NCI-H146 treated with DMSO at 0.1 percent for 48 hours (cell line): ENCODE measurements at regions not wholly inside any gene's neighbourhood (a gene's known extent, or its start where the extent isn't known, plus 50 kb on each side); places are given as distances from the start of the nearest gene placed in this dataset.
A peak's percentile ranks its signal among the peaks of the same experiment; 100 is the strongest.

Source experiments
- DNase-seq: peaks from one replicate; lab custom pipeline; 2025; ENCODE audit not compliant: unreplicated experiment; lab: John Stamatoyannopoulos, UW

GRCh38 chr2:121960251-121960650, 204.8 kb downstream of the TSN start:
- DNase-seq: no peak

DNA sequence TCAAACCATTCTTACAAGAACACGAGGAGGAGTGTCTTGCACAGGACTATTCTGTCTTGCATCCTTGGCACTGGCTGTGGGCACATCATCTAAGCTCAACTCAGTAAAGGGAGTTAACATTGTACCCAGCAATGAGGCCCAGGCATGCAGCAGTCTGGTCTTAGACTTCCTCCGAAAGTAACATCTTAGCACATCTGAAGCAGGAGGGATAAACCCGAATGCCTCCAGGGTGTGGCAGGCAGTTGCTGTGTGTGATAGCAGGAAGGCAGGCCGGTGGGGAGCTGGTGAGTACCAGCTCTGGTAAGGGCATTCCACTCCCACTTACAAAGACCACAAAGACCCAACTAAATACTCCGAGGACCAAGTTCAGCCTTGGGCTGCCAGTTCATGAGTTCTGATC, 206.3 kb downstream of the TSN start:
- no peak for DNase-seq

GRCh38 chr2:121965661-121966060, 210.2 kb downstream of the TSN start:
- DNase-seq: no peak

- DNase-seq: no peak
Measured at GRCh38 chr2:121966663-121967062, 211.2 kb downstream of the TSN start.

DNA sequence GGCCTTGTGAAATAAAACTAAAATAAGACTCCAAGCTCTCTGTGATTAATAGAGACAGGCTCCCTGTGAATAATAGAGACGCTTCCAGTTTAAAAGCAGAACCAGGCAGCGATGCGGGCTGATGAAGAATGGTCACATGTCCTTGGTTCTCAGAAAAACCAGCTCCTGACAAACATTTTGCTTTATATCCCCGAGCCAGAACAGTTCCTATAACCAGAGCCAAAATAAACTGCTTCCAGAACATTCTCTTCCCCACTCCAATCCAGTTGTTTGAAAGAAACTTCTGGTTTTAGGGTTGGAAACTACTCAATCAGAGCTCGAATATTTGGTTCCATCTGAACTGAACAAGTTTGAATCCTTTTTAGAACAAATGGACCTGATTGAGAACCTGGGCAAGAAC, 213.7 kb downstream of the TSN start:
- DNase-seq: no peak

DNA sequence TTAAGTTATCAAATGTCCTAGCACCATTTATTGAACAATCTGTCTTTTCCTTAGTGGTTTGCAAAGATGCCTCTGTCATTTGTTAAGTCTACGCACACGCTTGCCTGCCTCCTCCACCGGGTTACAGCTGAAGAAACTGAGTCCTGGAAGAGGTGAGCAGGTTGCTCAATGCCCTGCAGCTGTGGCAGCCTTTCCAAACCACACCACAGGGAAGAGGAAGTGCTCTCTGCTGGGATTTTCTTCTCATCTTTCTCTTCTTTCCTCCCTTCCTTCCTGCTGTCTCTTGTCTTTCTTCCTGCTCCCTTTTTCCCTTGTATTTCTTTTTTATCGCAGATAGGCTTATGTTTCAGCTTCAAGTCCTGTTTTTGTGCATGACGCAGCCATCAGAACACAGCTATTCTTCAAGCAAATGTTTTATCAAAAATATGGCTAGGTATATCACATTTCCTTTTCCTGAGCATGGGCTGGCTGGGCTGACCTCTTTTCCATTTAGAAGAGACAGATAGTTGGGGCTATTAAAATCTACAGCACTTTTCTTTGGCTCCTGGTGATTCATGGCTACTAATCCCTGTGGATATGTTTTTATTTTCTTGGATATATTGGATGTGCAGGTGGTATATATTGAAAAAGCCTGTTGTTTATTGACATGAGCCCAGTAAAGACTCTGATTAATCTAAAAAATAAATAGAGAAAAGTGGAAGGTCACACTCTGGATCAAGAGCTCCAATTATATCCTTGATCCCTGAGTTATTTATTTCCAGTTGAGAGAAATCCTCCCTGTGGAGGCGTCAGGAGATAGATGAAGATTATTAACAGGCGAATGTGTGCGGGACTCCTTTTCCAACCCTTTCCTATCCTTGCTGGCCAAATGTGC, 214.6 kb downstream of the TSN start:
- peak; percentile 8 for DNase-seq

GRCh38 chr2:121972203-121972602, 216.8 kb downstream of the TSN start:
- DNase-seq: no peak

GRCh38 chr2:121974897-121975661, 219.6 kb downstream of the TSN start:
- DNase-seq: peak; percentile 78

DNA sequence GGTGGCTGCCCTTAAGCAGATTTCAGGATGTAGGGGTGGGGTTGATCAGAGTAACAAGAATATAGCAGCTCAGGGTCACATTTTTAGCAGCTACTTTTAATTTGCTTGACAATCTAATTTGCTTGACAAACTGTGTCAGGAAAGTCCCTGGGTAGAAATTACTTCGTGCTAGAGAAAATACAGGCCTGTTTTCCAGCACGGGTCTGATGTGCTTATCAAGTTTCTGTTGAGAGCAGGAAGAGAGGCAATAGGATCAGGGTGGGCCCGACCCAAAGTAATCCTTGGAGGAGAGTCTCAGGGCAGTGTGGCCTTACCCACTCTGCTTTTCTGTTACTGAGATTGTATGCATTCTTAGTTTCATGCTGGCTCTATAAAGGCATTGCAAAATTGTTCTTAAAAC, 221.5 kb downstream of the TSN start:
- no peak for DNase-seq

DNA sequence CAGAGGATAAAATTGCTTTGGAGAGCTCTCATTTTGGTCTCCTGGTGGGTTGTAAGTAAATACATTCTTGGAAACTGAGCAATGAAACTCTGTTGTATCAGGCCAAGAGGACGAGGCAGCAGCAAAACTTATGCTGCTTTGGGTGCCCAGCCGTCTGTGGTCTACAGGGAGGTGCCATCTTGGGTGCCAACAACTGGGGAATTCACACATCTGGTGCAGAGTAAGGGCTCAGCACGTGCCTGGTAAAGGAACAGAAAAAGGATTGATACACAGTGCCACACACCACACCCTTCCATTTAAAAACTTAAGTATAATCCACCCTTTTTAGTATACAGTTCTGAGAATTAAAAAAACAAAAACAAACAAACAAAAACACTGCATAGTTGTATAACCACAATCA, 221.9 kb downstream of the TSN start:
- no peak for DNase-seq

DNA sequence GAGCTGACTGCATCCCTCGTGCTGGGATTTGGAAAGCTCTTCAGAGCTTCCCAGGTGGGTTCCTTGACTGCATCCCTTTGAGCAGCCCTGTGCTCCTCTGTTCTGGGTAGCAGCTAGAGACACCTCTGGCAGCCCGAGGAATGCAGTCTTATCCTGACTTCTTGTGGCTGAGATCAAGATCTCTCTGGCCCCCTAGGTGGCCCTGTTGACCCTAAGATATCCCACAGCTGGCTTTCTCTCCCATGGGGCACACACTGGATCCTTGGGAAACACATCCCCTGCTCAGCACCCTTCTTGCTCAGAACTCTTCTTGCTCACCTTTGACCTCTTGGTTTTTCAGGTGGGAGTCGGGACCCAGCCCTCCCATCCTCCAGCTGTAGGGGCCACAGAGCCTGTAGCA, 237.2 kb downstream of the TSN start:
- DNase-seq: no peak

GRCh38 chr2:121993682-121994081, 238.2 kb downstream of the TSN start:
- no peak for DNase-seq

DNA sequence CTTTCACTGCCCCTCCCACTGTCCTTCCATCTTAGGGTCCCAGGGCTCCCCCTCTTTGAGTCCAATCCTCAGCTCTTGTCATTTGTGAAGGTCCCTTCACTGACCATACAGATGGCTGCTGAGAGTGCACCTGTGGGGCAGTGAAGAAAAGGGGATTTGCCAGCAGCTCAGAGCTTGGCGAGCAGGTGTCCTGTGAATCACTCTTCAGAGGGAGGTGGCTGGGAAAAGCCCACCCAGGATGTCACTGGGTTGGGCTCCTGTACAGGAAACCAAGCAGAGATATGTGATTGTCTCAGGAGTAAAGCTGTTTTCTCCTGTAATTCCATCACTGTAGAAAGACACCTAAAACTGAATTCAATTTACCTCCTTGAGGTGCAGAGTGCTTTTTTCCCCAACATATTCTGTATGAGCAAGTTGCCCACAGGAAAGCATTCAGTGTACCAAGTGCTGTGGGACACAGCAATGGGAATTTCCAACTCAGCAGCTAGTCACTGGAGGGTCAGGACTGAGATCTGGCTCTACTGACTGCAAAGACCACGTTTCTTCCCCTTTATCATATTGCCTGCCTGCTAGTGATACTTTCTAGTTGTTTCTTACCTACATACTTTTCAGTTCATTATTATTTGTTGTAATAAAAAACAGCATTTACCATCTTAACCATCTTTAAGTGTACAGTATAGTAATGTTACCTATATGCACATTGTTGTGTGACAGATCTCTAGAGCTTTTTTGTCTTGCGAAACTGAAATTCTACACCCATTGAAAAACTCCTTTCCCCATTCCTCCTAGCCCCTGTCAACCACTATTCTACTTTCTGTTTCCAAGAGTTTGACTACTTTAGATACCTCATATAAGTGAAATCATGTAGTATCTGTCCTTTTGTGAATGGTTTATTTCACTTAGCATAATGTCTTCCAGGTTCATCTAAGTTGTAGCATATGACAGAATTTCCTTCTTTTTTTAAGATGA, 239.1 kb downstream of the TSN start:
- no peak for DNase-seq

DNA sequence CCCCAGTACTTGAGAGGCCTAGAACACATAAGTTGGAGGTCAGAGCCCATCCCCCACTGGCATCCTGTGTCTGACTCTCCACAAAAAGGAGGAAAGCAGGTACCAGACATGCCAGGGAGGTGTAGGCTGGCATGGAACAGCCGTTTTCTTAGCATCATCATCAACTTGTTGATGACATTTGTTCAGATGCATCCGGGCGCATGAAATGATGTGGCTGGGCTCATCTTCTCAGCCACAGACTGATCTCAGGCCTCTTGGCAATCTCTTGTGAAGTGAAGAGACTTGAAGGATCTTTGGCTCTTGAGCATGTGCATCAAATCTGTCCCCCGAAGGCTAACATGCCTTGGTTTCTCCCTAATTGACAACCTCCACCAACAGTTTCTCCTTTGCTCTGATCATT, 243.3 kb downstream of the TSN start:
- no peak for DNase-seq

DNA sequence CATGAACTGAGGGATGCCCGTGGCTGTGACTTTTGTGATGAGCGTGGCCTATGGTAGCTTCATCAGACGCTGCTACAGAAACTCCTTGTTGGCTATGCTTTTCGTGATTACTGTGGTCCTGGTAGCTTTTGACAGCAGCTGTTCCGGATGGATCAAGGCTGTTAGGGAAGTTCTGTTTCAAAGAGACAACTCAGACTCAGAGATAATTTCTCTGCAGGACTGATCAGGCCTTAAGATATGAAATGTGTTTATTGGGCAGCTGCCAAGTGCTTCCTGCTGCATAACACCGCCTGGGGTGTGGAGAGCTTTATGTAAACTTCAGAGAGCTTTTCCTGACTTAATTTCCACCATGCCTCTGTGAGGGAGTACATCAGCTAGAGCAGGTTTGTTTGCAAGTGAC, 243.8 kb downstream of the TSN start:
- DNase-seq: peak; percentile 73

DNA sequence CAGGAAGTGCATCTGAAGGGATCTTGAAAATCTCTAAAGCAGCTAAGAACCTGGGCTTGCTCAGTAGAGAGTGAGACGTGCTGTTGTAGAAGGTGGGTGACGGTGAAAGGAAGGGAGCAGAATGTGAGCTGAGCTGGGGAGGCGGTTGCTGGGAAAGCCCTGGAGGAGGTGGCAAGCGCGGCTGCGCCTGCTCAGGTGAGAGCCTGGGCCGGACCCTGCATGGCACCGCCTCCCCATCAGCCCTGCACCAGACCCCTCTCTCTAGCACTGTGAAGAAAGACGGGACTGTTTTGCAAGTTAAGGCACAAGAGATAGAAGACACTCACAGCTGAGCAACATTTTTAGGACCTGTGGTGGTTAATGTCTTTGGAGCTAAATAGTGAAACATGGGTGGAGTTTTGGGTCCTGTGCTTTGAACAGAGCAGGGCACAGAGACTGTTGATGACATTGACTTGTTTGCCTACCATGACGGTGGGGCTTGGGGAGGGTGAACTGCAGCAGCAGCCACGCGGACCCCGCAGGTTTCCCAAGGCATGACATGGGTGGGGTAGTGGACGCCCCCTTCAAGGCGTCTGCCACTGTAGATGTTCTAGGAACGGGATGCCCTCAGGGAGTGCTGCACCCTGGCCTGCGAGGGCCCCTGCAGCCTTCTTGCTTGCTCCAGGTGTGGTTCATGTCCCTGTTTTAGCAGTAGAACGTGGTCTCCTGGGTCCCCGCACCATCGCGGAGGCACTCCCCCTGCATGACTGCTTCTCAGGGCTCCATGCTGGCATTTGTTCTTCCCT, 245.3 kb downstream of the TSN start:
- DNase-seq: no peak

- DNase-seq: no peak
Measured at GRCh38 chr2:122001441-122001874, 246.0 kb downstream of the TSN start.

DNA sequence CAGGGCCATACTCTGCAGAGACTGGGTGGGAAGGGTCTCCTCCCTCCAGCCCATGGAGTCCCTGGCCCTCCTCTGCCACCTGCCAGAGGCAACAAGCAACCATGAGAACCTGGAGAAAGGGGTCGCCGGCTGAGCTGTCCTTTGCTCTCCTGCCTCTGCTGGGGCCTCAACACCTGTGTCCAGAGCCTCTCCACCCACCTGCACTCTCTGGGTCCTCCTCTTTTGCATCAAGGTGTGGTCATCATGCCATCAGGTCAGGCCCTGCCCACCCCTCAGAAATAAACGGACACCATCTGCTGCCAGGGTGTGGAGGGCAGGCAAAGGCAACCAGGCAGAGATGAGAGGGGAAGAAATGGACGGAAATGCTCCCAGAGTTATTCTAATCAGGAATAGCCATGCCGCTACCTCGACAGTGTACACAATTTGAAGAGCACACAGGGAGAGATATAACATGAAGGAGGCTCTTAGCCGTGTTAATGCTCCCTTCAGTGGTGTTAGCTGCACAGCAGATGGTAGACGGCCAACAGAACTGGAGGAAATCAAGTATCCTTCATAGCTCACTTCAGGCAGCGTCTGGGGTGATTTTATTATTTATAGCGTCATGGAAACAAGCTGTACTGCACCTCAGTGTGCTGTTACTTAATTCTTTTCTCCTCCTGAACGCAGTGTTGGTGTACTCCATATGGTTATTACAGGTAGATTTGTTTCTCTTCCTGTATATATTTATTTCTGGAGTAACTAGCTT, 247.9 kb downstream of the TSN start:
- DNase-seq: no peak

DNA sequence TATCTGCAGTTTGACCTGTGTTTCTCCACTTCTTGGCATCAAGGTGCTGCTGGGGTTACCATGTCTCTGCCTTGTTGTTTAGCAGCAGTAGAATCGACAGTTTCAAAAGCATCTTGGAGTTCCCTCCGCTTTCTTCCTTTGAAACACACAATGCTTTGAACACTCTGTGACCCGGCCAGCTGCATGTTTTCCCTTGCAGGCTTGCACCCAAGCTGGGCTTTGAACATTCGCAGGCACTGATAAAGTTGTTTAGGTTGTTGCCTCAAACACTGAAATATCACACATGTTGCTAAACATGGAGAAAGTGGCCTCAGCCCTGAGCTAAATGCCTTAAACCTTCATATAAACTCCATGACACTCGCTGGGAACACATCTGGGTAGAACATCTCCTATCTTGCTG, 251.7 kb downstream of the TSN start:
- DNase-seq: no peak

- no peak for DNase-seq
Measured at GRCh38 chr2:122007577-122007976, 252.1 kb downstream of the TSN start.
